Cardiac septum (tissue), 1 donor: ENCODE measurements at regions not wholly inside any gene's neighbourhood (a gene's known extent, or its start where the extent isn't known, plus 50 kb on each side); places are given as distances from the start of the nearest gene placed in this dataset.
"Not testable (repeated sequence)": the region's sequence is repeated elsewhere in the genome, so short reads cannot be mapped to it uniquely, and the experiment has no call there.

Source experiments
- DNase-seq: peaks from one replicate; pipeline ENCODE4 v3.0.0-alpha.2; 2020; ENCODE audit warnings: low spot score
- intact Hi-C: fragments of 100-400 bp; cut with DNase I; formaldehyde crosslinking; loops from one replicate; pipeline ENCODE4 v1.14.0; 2022
- donor health status: DM: no; HTN: no; CAD: no.

DNA sequence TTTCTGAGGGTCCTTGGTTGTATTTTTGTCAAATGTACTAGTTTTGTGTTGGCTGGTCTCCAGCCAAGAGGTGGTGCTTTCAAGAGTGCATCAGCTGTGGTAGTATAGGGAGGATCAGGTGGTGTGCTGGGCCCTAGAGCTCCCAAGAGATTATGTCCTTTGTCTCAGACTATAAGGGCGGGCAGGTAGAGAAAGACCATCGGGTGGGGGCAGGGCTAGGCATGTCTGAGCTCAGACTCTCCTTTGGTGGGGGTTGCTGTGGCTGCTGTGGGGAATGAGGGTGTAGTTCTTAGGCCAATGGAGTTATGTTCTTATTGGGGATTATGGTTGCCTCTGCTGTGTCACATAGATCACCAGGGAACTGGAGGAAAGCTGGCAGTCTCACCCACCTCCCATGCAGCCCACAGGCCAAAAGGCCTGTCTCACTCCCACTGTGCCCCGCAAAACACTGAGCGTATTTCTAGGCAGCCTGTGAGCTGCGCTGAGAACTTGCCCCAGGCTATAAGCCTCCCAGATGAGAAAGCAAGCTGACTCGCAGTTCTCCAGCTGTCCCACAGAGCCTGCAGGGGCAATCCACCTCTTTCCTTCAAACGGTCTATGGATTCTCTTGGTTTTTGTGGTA lies 1066.7 kb downstream of the GRM8 start:
- intact Hi-C loops: no loop called here
- DNase-seq: no peak

DNA sequence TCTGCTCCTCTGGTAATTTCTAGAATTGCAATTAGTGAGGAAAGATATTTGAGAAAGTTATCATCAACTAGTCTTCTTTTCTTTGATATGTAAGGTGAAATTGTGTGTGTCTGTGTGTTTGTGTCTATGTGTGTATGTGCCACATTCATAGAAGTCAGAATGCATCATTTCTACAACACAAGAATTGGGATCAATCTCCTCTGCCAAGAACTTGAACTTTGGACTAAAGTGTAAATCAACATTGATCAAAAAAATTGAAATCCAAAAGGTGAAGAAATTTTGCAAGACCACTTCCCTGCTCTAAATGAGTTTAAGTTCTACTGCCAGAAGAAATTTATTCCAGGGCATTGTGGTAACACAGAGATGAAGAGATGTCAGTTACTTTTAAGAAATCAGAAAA lies 1072.8 kb downstream of the GRM8 start:
- intact Hi-C loops: no loop called here
- no peak for DNase-seq

DNA sequence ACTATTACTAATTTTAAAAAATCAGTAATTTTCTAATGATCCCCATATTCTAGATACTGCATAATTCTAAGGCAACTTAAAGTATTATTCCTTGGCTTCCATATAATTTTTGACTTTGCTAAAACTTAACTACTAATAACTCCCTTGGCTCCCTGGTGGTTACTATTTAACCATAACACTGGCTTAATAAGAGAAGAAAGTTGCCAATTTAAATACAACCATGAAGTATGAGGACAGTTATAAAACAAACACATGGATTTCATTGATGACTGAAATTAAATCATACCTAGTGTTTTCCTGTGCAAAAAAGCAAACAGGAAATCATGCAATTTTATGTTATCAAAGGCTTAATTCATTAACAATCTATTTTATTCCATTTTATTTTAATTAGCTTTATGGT lies 1073.9 kb downstream of the GRM8 start:
- intact Hi-C loops: no loop called here

DNA sequence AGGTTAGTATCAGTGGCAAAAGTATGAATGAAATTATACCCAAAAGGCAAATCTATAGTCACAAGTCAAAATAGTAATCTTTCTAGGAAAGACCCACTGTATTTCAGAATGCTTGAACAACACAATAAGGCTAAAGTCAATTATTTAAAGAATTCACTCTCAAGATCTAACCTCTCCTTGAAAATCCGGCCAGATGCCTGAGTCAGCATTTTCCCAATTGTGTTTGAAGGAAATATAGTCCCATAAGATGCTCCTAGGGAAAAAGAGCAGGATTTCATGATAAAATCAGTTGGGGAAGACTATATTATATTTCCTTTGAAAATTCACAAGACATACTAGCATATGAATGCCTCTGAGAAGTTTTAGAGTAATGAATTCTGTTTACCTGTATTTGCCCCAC lies 1075.0 kb downstream of the GRM8 start:
- intact Hi-C loops: no loop called here
- no peak for DNase-seq

More for the DNA sequence above, 1073.9 kb downstream of the GRM8 start:
- DNase-seq: no peak

DNA sequence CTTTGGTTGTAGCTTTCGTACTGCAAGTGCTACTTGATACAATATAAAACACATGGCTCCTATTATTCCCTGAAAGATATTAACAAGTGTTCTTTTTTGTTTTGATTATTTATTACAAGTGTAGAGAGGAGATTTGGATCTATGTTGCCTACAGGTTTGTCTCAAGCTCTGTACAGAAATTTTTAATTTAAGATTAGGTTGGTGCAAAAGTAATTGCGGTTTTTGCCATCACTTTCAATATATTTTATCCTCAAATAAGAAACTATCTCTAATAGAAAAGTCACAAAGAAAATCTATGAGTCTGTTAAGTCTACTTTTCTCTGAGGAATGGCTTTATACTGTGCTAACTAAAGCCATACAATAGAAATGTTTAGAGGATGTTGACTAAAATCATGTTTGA lies 1086.1 kb downstream of the GRM8 start:
- intact Hi-C loops: no loop called here
- DNase-seq: no peak

- no peak for DNase-seq
- intact Hi-C loops: no loop called here
Measured at GRCh38 chr7:126163647-126164046, 1089.1 kb downstream of the GRM8 start.

GRCh38 chr7:126157391-126157790 lies 1095.3 kb downstream of the GRM8 start:
- DNase-seq: no peak
- intact Hi-C loops: no loop called here

- DNase-seq: no peak
- intact Hi-C loops: no loop called here
Measured at GRCh38 chr7:126150278-126150958, 1102.3 kb downstream of the GRM8 start.

DNA sequence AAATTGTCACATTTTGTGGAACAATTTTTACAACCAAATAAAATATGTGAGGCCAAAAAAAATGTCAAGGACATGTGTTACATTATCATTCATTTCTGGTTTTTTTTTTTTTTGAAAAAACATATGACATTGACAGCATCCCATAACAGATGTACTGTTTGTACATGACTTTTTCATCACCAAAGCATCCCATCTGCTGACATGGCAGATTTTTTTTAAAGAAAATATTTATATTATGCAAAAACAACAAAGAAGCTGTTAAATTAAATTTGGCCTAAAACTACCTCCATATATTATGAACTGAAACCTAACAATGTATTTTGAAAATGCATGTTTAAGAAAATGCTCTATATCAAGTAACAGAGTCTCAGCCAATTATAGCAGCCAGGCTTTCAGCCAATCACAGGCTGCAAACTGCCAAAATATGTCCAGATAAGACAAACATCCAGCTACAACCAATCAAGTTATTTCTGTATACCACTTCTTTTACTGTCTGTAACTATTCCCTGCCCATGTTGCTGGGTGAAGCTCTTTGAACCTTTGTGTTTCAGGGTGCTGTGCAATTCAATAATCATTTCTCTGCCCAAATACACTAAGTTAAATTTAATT lies 1111.8 kb downstream of the GRM8 start:
- DNase-seq: no peak
- intact Hi-C loops: no loop called here

DNA sequence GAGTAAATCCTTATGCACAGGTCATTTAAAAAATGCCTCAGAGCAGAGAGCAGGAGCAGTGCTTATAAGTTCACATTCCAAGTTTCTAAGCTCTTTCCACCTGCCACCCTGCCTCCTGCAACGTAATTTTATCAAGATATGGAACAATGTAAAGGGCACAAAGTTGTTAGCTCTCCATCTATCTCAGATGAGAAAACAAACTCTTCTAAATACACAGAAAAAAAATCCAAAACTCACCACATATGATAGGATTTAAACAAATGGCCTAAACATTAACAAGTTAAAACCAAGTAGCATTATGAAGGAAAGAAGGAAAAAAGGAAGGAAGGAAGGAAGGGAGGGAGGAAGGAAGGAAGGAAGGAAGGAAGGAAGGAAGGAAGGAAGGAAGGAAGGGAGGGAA lies 1132.8 kb downstream of the GRM8 start:
- intact Hi-C loops: no loop called here
- no peak for DNase-seq

DNA sequence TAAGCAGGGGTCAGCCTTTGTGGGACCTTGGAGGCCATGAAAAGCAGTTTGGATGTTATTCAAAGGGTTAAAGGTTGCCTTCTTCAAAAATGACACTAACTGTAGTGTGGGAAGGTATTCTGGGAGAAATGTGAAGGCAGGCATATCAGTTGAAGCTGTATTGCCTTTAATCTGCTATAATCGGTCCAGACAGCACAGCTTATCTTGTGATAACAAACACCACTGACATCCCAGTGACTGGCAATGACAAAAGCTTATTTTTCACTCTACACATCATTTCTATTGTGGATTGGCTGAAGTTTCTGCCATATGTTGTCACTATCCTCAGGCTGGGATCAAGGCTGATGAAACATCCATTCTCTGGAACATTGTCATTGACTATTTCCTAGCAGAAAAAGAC lies 1149.2 kb downstream of the GRM8 start:
- no peak for DNase-seq
- intact Hi-C loops: no loop called here

DNA sequence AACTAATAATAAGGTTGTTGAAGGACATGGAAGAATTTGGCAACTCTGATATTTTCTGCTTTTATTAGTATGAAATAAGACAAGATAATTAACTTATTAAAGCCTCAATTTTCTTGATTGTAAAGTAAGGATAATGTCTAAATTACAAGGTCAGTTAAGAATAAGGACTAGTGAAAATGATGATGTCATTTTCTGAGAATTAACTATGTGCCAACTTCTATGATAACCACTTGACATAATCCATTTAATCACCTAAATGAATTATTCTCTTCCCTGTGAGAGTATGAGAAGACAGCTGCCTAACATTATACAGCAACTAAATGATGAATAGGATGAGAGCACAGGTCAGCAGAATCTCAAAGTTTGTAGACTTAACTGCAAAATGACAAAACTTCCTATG lies 1153.4 kb upstream of the POT1 start:
- DNase-seq: no peak
- intact Hi-C loops: no loop called here

DNA sequence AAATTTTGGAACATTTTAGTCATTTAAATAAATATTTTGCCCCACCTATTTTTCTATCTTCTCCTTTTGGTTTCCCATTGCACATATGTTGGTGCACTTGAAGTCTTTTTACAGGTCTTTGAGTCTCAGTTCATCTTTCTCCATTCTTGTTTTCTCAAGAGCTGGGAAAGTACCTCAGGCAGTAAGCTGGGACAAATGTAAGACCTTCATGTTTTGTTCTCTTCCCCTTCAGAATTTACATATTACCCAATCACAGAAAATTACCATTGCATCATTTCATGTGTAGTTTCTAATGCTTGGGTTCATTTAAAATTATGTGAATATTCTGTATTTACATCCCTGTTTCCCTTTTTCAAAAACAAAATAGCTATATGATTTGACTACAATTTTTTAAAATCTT lies 1150.0 kb upstream of the POT1 start:
- no peak for DNase-seq
- intact Hi-C loops: no loop called here

DNA sequence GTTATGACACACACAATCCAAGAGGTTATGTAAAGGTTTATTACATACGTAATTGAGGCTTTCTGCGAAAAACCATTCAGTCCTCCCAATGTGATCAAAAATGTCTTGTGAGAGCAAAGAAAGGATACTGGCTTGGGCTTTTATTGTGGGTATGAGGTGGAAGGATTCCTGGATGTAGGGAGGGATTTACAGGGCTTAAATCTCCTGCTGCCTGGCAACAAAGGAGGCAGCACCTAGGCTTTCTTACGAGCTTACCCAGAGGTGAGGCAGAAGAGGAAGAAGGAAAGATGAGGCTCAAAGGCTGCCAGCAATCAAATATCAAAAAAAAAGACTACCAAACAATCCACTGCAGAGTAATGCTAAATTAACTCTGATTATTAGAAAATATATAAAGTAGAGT lies 1149.5 kb upstream of the POT1 start:
- no peak for DNase-seq
- intact Hi-C loops: no loop called here

GRCh38 chr7:126065766-126066165 lies 1136.1 kb upstream of the POT1 start:
- intact Hi-C loops: no loop called here
- DNase-seq: no peak

GRCh38 chr7:126057979-126058378 lies 1128.4 kb upstream of the POT1 start:
- intact Hi-C loops: no loop called here
- DNase-seq: no peak

GRCh38 chr7:126056613-126057012 lies 1127.0 kb upstream of the POT1 start:
- intact Hi-C loops, DNase-seq: not testable (repeated sequence)

DNA sequence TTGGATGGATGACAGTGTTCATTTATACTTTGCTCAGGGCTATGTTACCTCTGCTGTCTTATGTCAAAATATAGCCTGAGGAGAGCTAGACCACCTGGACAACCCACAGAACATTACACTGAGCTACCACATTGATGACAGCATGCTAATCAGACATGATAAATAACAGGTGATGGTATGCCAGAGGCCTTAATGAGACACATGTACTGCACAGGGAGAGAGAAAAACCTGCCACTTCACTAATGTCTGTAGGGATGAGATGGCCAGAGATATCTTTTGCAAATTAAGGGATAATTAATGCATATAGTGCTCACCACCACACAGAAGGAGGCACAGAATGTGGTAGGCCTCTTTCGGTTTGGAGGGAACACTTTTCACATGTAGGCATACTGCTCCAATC lies 1122.6 kb upstream of the POT1 start:
- DNase-seq: no peak
- intact Hi-C loops: no loop called here

DNA sequence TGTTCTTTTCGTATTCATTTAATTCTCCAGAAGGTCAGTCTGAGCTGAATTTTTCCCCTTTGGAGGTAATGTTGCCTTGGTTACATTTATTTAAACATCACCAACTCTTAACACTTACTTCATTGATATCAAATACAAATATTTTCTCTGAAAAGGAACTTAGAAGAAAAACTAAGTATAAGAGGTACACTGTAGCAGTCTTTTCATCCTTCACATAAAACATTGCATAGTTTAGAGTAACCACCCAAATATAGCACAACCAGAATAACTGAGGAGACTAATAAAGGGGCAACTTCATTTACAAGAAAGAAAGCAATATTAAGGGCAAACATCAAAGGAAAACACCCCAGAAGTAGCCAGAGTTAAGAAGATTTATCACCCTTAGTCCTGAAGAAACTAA lies 1115.0 kb upstream of the POT1 start:
- DNase-seq: no peak
- intact Hi-C loops: no loop called here

DNA sequence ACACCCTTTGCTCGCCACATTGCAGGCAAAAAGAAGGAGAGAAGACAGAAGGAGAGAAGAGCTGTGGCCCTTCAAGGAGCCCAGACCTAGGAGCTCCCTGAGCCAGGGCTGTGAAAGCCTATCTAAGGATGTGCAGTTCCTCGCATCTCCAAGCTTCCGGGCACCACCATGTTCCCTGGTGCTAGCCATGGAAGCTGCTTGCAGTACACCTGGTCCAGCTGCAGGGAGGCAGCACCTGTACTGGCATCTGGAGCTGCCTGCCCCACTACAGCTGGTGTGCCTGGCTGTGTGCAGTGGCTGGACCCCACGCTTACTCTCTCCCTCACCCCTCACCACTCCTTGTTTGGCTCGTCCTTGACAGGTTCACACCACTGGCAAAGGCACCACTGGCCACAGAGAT lies 1111.8 kb upstream of the POT1 start:
- no peak for DNase-seq
- intact Hi-C loops: no loop called here
